GM12891 (cell line): ENCODE measurements at regions not wholly inside any gene's neighbourhood (a gene's known extent, or its start where the extent isn't known, plus 50 kb on each side); places are given as distances from the start of the nearest gene placed in this dataset.
"Not testable (repeated sequence)": the region's sequence is repeated elsewhere in the genome, so short reads cannot be mapped to it uniquely, and the experiment has no call there.

Source experiments
- POLR2AphosphoS5 ChIP-seq: IDR thresholded peaks from 2 replicates; pipeline ENCODE4 v1.6.1; 2011; ENCODE audit warnings: low read depth, low read length, control low read depth
- POU2F2 ChIP-seq: IDR thresholded peaks from 2 replicates; pipeline ENCODE4 v1.6.1; 2011; ENCODE audit warnings: low read depth, mild to moderate bottlenecking, control low read depth, low read length, moderate library complexity

- TF ChIP-seq POU2F2, POLR2AphosphoS5: not testable (repeated sequence)
Observed at GRCh38 chr5:12657914-12658474, 753.7 kb upstream of the CTNND2 start.
